Transverse colon (tissue), 4 donors: ENCODE measurements at regions not wholly inside any gene's neighbourhood (a gene's known extent, or its start where the extent isn't known, plus 50 kb on each side); places are given as distances from the start of the nearest gene placed in this dataset.

ENCODE experiments used
- CTCF ChIP-seq, 5 experiments: fragments of 200-600 bp in 3 of 5; fragments of 450-650 bp in 2 of 5; sonication (generic) in 3 of 5; IDR thresholded peaks; 1 replicate in 2 of 5; 2 replicates in 3 of 5; pipeline ENCODE4 v1.5.1; 2016 to 2017; ENCODE audit warnings: antibody characterized with exemption in 5 of 5, inconsistent platforms in 3 of 5, mild to moderate bottlenecking in 2 of 5, moderate library complexity in 1 of 5
- POLR2A ChIP-seq: fragments of 450-650 bp; IDR thresholded peaks from one replicate; pipeline ENCODE4 v1.6.1; 2016; ENCODE audit warnings: antibody characterized with exemption, mild to moderate bottlenecking, moderate library complexity
- POLR2AphosphoS5 ChIP-seq, 3 donors: sonication (generic); formaldehyde crosslinking; IDR thresholded peaks; one replicate each; pipeline ENCODE4 v1.6.1; 2016; ENCODE audit warnings: antibody characterized with exemption in 3 of 3

DNA sequence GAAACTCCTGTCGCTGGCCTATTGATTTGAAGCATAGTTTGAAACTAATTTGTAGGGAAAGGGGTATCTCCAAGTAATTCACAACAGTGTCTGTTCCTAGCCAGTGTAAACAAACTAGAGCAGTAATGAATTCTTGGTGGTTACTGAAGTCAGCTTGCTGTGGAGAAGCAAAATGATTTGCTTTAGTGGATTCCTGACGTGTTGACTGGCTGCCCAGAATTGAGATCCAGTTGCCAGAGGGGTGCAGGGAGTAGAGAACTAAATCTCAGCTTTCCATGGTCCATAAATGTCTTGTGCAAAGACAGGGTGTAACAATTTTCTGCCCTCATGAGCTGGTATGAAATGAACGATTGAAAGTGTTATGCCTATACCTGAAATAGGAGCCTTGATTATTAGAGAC lies 382.5 kb upstream of the KIRREL3 start:
- TF ChIP-seq CTCF (IDR thresholded peaks at IDR 0.05) (no peak), POLR2AphosphoS5 (IDR thresholded peaks at IDR 0.05) (no peak), POLR2A (no peak)
